GM12872 (cell line): ENCODE measurements at regions not wholly inside any gene's neighbourhood (a gene's known extent, or its start where the extent isn't known, plus 50 kb on each side); places are given as distances from the start of the nearest gene placed in this dataset.

Source experiments
- CTCF ChIP-seq: IDR thresholded peaks from 3 replicates; pipeline ENCODE4 v1.5.1; 2011; ENCODE audit warnings: low read depth, mild to moderate bottlenecking, low read length, moderate library complexity; ENCODE audit not compliant: insufficient read depth

- no peak for TF ChIP-seq CTCF
These were observed 81.7 kb upstream of the FGFR2 start for GRCh38 chr10:121679916-121680315.

GRCh38 chr10:121678631-121679174 is 80.5 kb upstream of the FGFR2 start:
- TF ChIP-seq CTCF: no peak

GRCh38 chr10:121677880-121678279 is 79.6 kb upstream of the FGFR2 start:
- no peak for TF ChIP-seq CTCF

GRCh38 chr10:121675344-121675743 is 77.1 kb upstream of the FGFR2 start:
- TF ChIP-seq CTCF: no peak

- no peak for TF ChIP-seq CTCF
These were observed 76.6 kb upstream of the FGFR2 start for GRCh38 chr10:121674885-121675284.

- TF ChIP-seq CTCF: no peak
These were observed 74.5 kb upstream of the FGFR2 start for GRCh38 chr10:121672733-121673132.

- no peak for TF ChIP-seq CTCF
These were observed 70.8 kb upstream of the FGFR2 start for GRCh38 chr10:121669028-121669374.
